Colonic mucosa (tissue), 4 donors: ENCODE measurements at regions not wholly inside any gene's neighbourhood (a gene's known extent, or its start where the extent isn't known, plus 50 kb on each side); places are given as distances from the start of the nearest gene placed in this dataset.

Experiments
- DNase-seq: peaks from one replicate; pipeline ENCODE4 v3.0.0-alpha.2; 2020
- H3K27ac ChIP-seq: fragments of 200-600 bp; one replicate; pipeline ENCODE4 v1.8.0; 2021
- H3K27me3 ChIP-seq: fragments of 200-600 bp; one replicate; pipeline ENCODE4 v1.8.0; 2021
- H3K36me3 ChIP-seq: fragments of 200-600 bp; one replicate; pipeline ENCODE4 v1.8.0; 2021
- H3K4me1 ChIP-seq: fragments of 200-600 bp; one replicate; pipeline ENCODE4 v1.8.0; 2021; ENCODE audit warnings: mild to moderate bottlenecking
- H3K4me3 ChIP-seq: fragments of 200-600 bp; one replicate; pipeline ENCODE4 v1.8.0; 2021
- H3K9ac ChIP-seq, 2 donors: one replicate each; pipeline ENCODE4 v1.7.0; 2013; ENCODE audit warnings: control low read depth in 2 of 2, low read depth in 2 of 2, low read length in 2 of 2
- H3K9me3 ChIP-seq: fragments of 200-600 bp; one replicate; pipeline ENCODE4 v1.8.0; 2021
- CTCF ChIP-seq: fragments of 200-600 bp; IDR thresholded peaks from one replicate; pipeline ENCODE4 v1.8.0; 2022; ENCODE audit warnings: antibody characterized with exemption, mild to moderate bottlenecking
- intact Hi-C: fragments of 100-400 bp; cut with DNase I; formaldehyde crosslinking; loops from one replicate; pipeline ENCODE4 v1.14.1; 2022
- donor health status: healthy.
- donor health status: DM: no; HTN: no; CAD: no.
- donor health status: DM: no; HTN: no; CAD: no.

DNA sequence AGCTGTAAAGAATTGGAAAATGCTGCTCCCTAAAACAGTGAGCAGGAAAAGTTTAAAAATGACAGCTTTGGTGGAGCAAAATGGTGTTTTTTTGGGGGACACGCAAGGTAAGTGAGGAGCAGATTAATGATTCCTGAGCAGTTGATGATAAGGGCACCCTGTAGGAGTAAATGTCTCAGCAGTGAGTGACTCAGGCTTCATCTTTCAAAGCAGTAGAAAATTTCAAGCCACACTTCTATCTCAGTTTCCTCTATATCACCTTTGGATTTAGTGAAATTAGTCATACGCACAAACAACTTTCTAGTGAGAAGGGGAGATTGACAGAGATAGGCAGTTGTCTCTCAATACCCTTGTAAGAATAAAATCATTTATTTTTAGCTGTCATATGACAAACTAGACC, 709.0 kb upstream of the FAM98A start:
- Histone ChIP-seq H3K27ac (no peak overlapping the region), H3K27me3 (no peaks in the 10 kb centered on the region), H3K4me1 (no peaks in the 10 kb centered on the region), H3K9ac (no peak overlapping the region), H3K36me3 (no peaks in the 10 kb centered on the region), H3K9me3 (no peaks in the 10 kb centered on the region), H3K4me3 (no peak overlapping the region)
- no peak for DNase-seq
- no peak for TF ChIP-seq CTCF
- intact Hi-C loops: no loop called here

GRCh38 chr2:34307636-34308035, 708.5 kb upstream of the FAM98A start:
- H3K27ac ChIP-seq: no peak overlapping the region
- TF ChIP-seq CTCF: no peak
- no peaks in the 10 kb centered on the region for H3K4me1 ChIP-seq
- DNase-seq: no peak
- H3K9ac ChIP-seq: no peak overlapping the region
- no peak overlapping the region for H3K4me3 ChIP-seq
- H3K9me3 ChIP-seq: no peaks in the 10 kb centered on the region
- no peaks in the 10 kb centered on the region for H3K36me3 ChIP-seq
- intact Hi-C loops: no loop called here
- H3K27me3 ChIP-seq: no peaks in the 10 kb centered on the region

DNA sequence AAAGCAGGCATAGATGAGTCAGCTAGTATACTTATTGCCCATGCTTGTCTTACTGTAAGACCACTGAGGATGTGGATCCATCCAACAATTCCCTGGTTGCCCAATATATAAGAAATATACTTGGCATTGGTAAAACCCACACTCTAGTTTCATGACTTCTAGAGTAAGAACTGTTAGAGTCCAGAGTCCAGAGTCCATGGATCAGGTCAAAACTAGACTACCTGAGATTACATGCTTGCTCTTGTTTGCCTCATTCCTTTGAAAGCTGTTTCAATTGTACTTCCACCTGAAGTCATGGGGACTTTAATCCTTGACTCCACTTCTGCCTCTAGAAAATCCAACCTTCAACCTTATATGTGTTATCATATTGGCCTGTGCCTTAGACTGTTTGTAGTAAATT, 707.6 kb upstream of the FAM98A start:
- Histone ChIP-seq H3K36me3 (no peaks in the 10 kb centered on the region), H3K9me3 (no peaks in the 10 kb centered on the region), H3K9ac (no peak overlapping the region), H3K27ac (no peak overlapping the region), H3K4me3 (no peak overlapping the region), H3K27me3 (no peaks in the 10 kb centered on the region), H3K4me1 (no peaks in the 10 kb centered on the region)
- intact Hi-C loops: no loop called here
- no peak for DNase-seq
- no peak for TF ChIP-seq CTCF

- no peaks in the 10 kb centered on the region for H3K4me1 ChIP-seq
- H3K36me3 ChIP-seq: no peaks in the 10 kb centered on the region
- no peak overlapping the region for H3K27ac ChIP-seq
- no peak for TF ChIP-seq CTCF
- H3K9ac ChIP-seq: no peak overlapping the region
- H3K9me3 ChIP-seq: no peaks in the 10 kb centered on the region
- no peak overlapping the region for H3K4me3 ChIP-seq
- no peak for DNase-seq
- no peaks in the 10 kb centered on the region for H3K27me3 ChIP-seq
- intact Hi-C loops: no loop called here
These were observed 706.5 kb upstream of the FAM98A start for GRCh38 chr2:34305587-34305986.

- Histone ChIP-seq H3K9ac (no peak overlapping the region), H3K4me3 (no peak overlapping the region), H3K4me1 (no peaks in the 10 kb centered on the region), H3K27me3 (no peaks in the 10 kb centered on the region), H3K27ac (no peak overlapping the region), H3K9me3 (no peaks in the 10 kb centered on the region), H3K36me3 (no peaks in the 10 kb centered on the region)
- intact Hi-C loops: no loop called here
- no peak for TF ChIP-seq CTCF
- no peak for DNase-seq
These were observed 695.9 kb upstream of the FAM98A start for GRCh38 chr2:34294961-34295360.

GRCh38 chr2:34291076-34291475, 692.0 kb upstream of the FAM98A start:
- Histone ChIP-seq H3K9me3 (no peaks in the 10 kb centered on the region), H3K9ac (no peak overlapping the region), H3K4me1 (no peaks in the 10 kb centered on the region), H3K4me3 (no peak overlapping the region), H3K36me3 (no peaks in the 10 kb centered on the region), H3K27ac (no peak overlapping the region), H3K27me3 (no peaks in the 10 kb centered on the region)
- intact Hi-C loops: no loop called here
- no peak for TF ChIP-seq CTCF
- no peak for DNase-seq
